Bronchial epithelial cell (primary cell): ENCODE measurements at regions not wholly inside any gene's neighbourhood (a gene's known extent, or its start where the extent isn't known, plus 50 kb on each side); places are given as distances from the start of the nearest gene placed in this dataset.

Experiments
- DNase-seq: peaks from one replicate; pipeline ENCODE4 v3.0.0-alpha.2; 2010; ENCODE audit warnings: low read depth
- FAIRE-seq: peaks from 2 replicates; lab custom pipeline; 2011; peaks lifted over from hg19 to GRCh38; lab: Jason Lieb, UNC
- H3K27me3 ChIP-seq: 2 replicates; pipeline ENCODE4 v1.5.1; 2011; ENCODE audit warnings: low read length; ENCODE audit not compliant: control insufficient read depth, insufficient read depth
- H3K36me3 ChIP-seq: 2 replicates; pipeline ENCODE4 v1.5.1; 2011; ENCODE audit warnings: low read length; ENCODE audit not compliant: control insufficient read depth, insufficient read depth
- H3K4me3 ChIP-seq: 2 replicates; pipeline ENCODE4 v1.5.1; 2011; ENCODE audit warnings: mild to moderate bottlenecking, low read depth, low read length, control low read depth
- CTCF ChIP-seq: IDR thresholded peaks from 2 replicates; pipeline ENCODE4 v1.5.1; 2011; ENCODE audit warnings: mild to moderate bottlenecking, moderate library complexity, low read length, control low read depth, inconsistent platforms; ENCODE audit not compliant: insufficient read depth, severe bottlenecking

GRCh38 chr3:72338082-72338941 is 509.9 kb downstream of the SHQ1 start:
- TF ChIP-seq CTCF, result no peak
- DNase-seq (peak; percentile 89), FAIRE-seq (no peak)
- Histone ChIP-seq H3K36me3 (no peaks in the 10 kb centered on the region), H3K4me3 (no peak overlapping the region), H3K27me3 (no peaks in the 10 kb centered on the region)

GRCh38 chr3:72337480-72337855 is 510.8 kb downstream of the SHQ1 start:
- FAIRE-seq (no peak), DNase-seq (no peak)
- Histone ChIP-seq H3K27me3 (no peaks in the 10 kb centered on the region), H3K4me3 (no peak overlapping the region), H3K36me3 (no peaks in the 10 kb centered on the region)
- no peak for TF ChIP-seq CTCF

GRCh38 chr3:72336821-72337479 is 511.3 kb downstream of the SHQ1 start:
- Histone ChIP-seq H3K27me3 (no peaks in the 10 kb centered on the region), H3K4me3 (no peak overlapping the region), H3K36me3 (no peaks in the 10 kb centered on the region)
- no peak for TF ChIP-seq CTCF
- FAIRE-seq, result peak; percentile 100
- DNase-seq, result peak; percentile 68

- no peak for TF ChIP-seq CTCF
- Histone ChIP-seq H3K27me3 (peaks cover 1% of the 10 kb centered on the region), H3K36me3 (no peaks in the 10 kb centered on the region), H3K4me3 (no peak overlapping the region)
- no peak for FAIRE-seq
- no peak for DNase-seq
These were observed 512.1 kb downstream of the SHQ1 start for GRCh38 chr3:72336114-72336651.

- DNase-seq (no peak), FAIRE-seq (no peak)
- Histone ChIP-seq H3K27me3 (peaks cover 1% of the 10 kb centered on the region), H3K36me3 (no peaks in the 10 kb centered on the region), H3K4me3 (no peak overlapping the region)
- no peak for TF ChIP-seq CTCF
These were observed 512.7 kb downstream of the SHQ1 start for GRCh38 chr3:72335458-72336095.
